ENCODE measurements at regions not wholly inside any gene's neighbourhood (a gene's known extent, or its start where the extent isn't known, plus 50 kb on each side); places are given as distances from the start of the nearest gene placed in this dataset.

DNA sequence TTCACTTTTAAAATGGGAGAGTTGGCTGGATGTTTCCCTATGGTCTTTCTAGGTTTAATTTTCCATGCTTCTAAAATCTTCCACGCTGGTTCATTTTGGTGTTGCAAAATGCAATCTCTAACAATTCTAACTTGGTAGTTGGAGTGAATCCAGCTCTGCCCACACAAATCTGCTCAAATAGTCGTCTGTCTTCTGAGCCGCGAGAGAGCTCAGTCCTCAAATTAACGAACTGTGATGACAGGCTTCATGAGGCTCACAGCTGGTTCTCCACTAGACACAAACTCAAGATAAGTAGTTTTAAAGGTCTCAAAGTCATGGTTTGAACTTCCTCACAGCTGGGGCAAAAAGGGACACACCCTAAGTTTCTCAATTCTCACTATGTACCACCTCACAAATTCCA is 178.6 kb upstream of the LYSMD4 start:
- Mint-ChIP-seq H3K9me3 (ENCODE audit: unreplicated experiment) (no peaks in the 10 kb centered on the region), H3K27me3 (ENCODE audit: unreplicated experiment) (no peaks in the 10 kb centered on the region), H3K4me3 (ENCODE audit: unreplicated experiment) (no peak overlapping the region), H3K36me3 (ENCODE audit: low read depth, unreplicated experiment) (no peaks in the 10 kb centered on the region), H3K27ac (ENCODE audit: unreplicated experiment) (no peak overlapping the region), H3K4me1 (ENCODE audit: unreplicated experiment) (no peaks in the 10 kb centered on the region)
- no peak for DNase-seq (ENCODE audit: low spot score)
- TF ChIP-seq, protein P1, sequence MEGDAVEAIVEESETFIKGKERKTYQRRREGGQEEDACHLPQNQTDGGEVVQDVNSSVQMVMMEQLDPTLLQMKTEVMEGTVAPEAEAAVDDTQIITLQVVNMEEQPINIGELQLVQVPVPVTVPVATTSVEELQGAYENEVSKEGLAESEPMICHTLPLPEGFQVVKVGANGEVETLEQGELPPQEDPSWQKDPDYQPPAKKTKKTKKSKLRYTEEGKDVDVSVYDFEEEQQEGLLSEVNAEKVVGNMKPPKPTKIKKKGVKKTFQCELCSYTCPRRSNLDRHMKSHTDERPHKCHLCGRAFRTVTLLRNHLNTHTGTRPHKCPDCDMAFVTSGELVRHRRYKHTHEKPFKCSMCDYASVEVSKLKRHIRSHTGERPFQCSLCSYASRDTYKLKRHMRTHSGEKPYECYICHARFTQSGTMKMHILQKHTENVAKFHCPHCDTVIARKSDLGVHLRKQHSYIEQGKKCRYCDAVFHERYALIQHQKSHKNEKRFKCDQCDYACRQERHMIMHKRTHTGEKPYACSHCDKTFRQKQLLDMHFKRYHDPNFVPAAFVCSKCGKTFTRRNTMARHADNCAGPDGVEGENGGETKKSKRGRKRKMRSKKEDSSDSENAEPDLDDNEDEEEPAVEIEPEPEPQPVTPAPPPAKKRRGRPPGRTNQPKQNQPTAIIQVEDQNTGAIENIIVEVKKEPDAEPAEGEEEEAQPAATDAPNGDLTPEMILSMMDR (IDR thresholded peaks at IDR 0.05; ENCODE audit: unreplicated experiment): no peak

DNA sequence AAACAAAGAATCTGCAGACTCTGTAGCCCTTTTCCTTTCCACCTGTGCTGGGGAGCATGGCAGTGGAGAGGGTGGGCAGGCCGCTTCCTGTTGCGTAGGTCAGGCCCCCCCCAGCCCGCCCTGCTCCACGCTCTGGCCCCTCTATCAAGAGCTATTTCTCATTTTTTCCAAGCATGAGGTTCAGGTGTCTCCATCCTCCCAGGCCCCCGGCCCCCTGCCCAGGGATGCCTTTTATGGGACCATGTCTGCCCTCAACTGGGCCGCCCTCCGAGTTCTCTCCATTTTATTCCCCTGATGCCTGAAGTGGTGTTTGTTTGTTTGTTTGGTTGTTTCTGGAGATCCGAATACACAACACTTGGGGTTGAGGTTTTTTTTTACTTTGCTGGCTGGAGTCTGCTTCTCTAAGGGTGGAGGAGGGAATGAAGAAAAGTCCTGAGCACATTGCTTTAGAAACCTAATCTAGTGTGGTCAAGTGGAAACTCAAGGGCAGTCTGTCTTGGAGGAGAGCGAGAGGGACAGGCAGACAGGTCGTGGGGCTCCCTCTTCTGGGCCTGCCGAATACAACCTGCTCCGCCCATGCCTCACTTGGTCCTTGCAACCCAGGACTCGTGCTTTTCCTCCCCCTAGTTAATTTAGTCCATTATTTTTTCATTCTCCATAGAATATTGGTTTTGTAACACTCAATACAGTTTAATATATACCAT is 176.5 kb upstream of the LYSMD4 start:
- H3K9me3 Mint-ChIP-seq (ENCODE audit: unreplicated experiment): no peaks in the 10 kb centered on the region
- H3K27ac Mint-ChIP-seq (ENCODE audit: unreplicated experiment): no peak overlapping the region
- H3K27me3 Mint-ChIP-seq (ENCODE audit: unreplicated experiment): no peaks in the 10 kb centered on the region
- no peak overlapping the region for H3K4me3 Mint-ChIP-seq (ENCODE audit: unreplicated experiment)
- no peak for DNase-seq (ENCODE audit: low spot score)
- no peaks in the 10 kb centered on the region for H3K4me1 Mint-ChIP-seq (ENCODE audit: unreplicated experiment)
- H3K36me3 Mint-ChIP-seq (ENCODE audit: low read depth, unreplicated experiment): no peaks in the 10 kb centered on the region
- TF ChIP-seq, protein P1 (IDR thresholded peaks at IDR 0.05; ENCODE audit: unreplicated experiment): no peak

- Mint-ChIP-seq H3K4me3 (ENCODE audit: unreplicated experiment) (no peak overlapping the region), H3K27me3 (ENCODE audit: unreplicated experiment) (no peaks in the 10 kb centered on the region), H3K36me3 (ENCODE audit: low read depth, unreplicated experiment) (no peaks in the 10 kb centered on the region), H3K4me1 (ENCODE audit: unreplicated experiment) (no peaks in the 10 kb centered on the region), H3K9me3 (ENCODE audit: unreplicated experiment) (no peaks in the 10 kb centered on the region), H3K27ac (ENCODE audit: unreplicated experiment) (no peak overlapping the region)
- DNase-seq (ENCODE audit: low spot score): no peak
- TF ChIP-seq, protein P1 (IDR thresholded peaks at IDR 0.05; ENCODE audit: unreplicated experiment): no peak
Observed at GRCh38 chr15:99907698-99908097, 174.5 kb upstream of the LYSMD4 start.

DNA sequence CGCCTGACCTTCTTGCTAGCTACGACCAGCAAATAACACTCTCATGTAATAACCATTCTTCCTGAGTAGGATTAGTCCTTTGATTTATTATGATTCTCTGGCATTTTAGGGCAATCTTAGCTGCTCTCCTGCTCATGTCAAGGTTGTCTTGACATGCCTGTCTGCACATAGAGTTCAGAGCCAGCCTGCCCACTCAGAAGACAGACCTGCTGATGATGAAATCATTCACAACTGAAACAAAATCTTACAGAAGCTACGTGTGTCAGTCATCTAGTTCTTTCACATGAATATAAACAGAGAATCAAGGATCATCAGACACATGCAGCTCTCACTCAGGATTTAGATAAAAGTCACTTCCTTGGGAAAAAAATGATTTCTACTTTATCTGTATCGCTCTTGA is 173.6 kb upstream of the LYSMD4 start:
- Mint-ChIP-seq H3K4me1 (ENCODE audit: unreplicated experiment) (no peaks in the 10 kb centered on the region), H3K27me3 (ENCODE audit: unreplicated experiment) (no peaks in the 10 kb centered on the region), H3K9me3 (ENCODE audit: unreplicated experiment) (no peaks in the 10 kb centered on the region), H3K27ac (ENCODE audit: unreplicated experiment) (no peak overlapping the region), H3K4me3 (ENCODE audit: unreplicated experiment) (no peak overlapping the region), H3K36me3 (ENCODE audit: low read depth, unreplicated experiment) (no peaks in the 10 kb centered on the region)
- DNase-seq (ENCODE audit: low spot score): no peak
- TF ChIP-seq, protein P1 (IDR thresholded peaks at IDR 0.05; ENCODE audit: unreplicated experiment): no peak

- DNase-seq (ENCODE audit: low spot score): no peak
- H3K27ac Mint-ChIP-seq (ENCODE audit: unreplicated experiment): no peak overlapping the region
- H3K27me3 Mint-ChIP-seq (ENCODE audit: unreplicated experiment): no peaks in the 10 kb centered on the region
- H3K4me3 Mint-ChIP-seq (ENCODE audit: unreplicated experiment): no peak overlapping the region
- no peaks in the 10 kb centered on the region for H3K36me3 Mint-ChIP-seq (ENCODE audit: low read depth, unreplicated experiment)
- TF ChIP-seq, protein P1 (IDR thresholded peaks at IDR 0.05; ENCODE audit: unreplicated experiment): no peak
- H3K9me3 Mint-ChIP-seq (ENCODE audit: unreplicated experiment): no peaks in the 10 kb centered on the region
- H3K4me1 Mint-ChIP-seq (ENCODE audit: unreplicated experiment): no peaks in the 10 kb centered on the region
Observed at GRCh38 chr15:99906311-99906710, 173.1 kb upstream of the LYSMD4 start.

Measured in endothelial cell (in vitro differentiated cells).